Activated B cell treated with CpG ODN at 0.5 μM for 24 hours (primary cell): ENCODE measurements at regions not wholly inside any gene's neighbourhood (a gene's known extent, or its start where the extent isn't known, plus 50 kb on each side); places are given as distances from the start of the nearest gene placed in this dataset.

Experiments
- ATAC-seq: fragments of 200-7000 bp; cut with Tn5 transposase; one replicate; pipeline ENCODE4 v1.10.0; 2021; ENCODE audit warnings: low read depth, mild to moderate bottlenecking, moderate library complexity
- CTCF ChIA-PET: fragments of 350-600 bp; sonication (Branson Sonifier 250); formaldehyde crosslinking; loops from one replicate; lab custom pipeline; 2021; ENCODE audit warnings: antibody characterized with exemption; lab: Charles Lee
- POLR2A ChIA-PET: fragments of 350-600 bp; sonication (Branson Sonifier 250); formaldehyde crosslinking; loops from one replicate; lab custom pipeline; 2021; ENCODE audit warnings: antibody characterized with exemption; lab: Charles Lee
- DNase-seq: peaks from one replicate; pipeline ENCODE4 v3.0.0; 2022
- H3K27ac Mint-ChIP-seq: one replicate; pipeline ENCODE4 v1.8.0; 2020; ENCODE audit warnings: mixed read lengths
- H3K27me3 Mint-ChIP-seq: one replicate; pipeline ENCODE4 v1.8.0; 2021; ENCODE audit warnings: mixed read lengths
- H3K36me3 Mint-ChIP-seq: one replicate; pipeline ENCODE4 v1.8.0; 2021; ENCODE audit warnings: low read depth, mixed read lengths
- H3K4me1 Mint-ChIP-seq: one replicate; pipeline ENCODE4 v1.8.0; 2021; ENCODE audit warnings: mixed read lengths
- H3K4me3 Mint-ChIP-seq: one replicate; pipeline ENCODE4 v1.8.0; 2020; ENCODE audit warnings: mild to moderate bottlenecking, mixed read lengths
- H3K9me3 Mint-ChIP-seq: one replicate; pipeline ENCODE4 v1.8.0; 2020; ENCODE audit warnings: mixed read lengths
- CTCF ChIP-seq: fragments of 200-600 bp; IDR thresholded peaks from one replicate; pipeline ENCODE4 v1.8.0; 2022; ENCODE audit warnings: antibody characterized with exemption, mild to moderate bottlenecking
- intact Hi-C: fragments of 100-400 bp; cut with micrococcal nuclease; formaldehyde crosslinking; loops from one replicate; pipeline ENCODE4 v1.15.1; 2024

DNA sequence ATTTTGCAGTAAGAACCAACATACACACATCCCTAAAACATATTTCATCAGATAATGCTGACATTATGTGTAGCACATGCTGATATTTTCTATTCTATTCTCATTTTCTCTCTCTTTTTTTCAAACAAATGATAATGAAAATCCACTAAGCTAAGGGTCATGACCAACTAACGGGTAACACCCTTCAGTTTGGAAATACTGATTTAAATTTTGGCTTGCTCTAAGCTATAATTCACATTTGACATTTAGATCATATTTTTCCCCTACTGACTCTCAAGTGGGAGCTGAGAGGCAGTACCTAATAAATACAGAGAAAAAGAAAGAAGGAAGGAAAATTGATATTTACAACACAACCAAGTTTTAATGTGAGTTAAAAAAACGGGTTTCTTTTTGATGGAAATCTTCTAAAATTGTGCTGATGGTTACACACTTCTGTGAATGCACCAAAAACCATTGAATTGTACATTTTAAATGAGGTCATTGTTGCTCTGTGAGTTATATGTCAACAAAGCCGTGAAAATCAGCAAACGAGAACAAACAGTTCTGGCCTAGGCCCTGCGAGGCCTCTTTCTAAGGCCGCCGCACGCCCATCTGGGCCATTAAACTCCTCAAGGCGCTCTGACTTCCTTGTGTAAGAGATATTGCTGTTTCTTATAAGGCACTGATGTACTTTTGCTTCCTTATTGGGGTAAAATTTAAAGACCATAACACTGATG is 124.2 kb downstream of the GALR1 start:
- no peaks in the 10 kb centered on the region for H3K36me3 Mint-ChIP-seq
- ChIA-PET CTCF (no interaction called here), POLR2A (no interaction called here)
- no peak overlapping the region for H3K27ac Mint-ChIP-seq
- no peaks in the 10 kb centered on the region for H3K4me1 Mint-ChIP-seq
- no peak for ATAC-seq
- no peak for DNase-seq
- H3K9me3 Mint-ChIP-seq = peaks cover 8% of the 10 kb centered on the region
- no peak overlapping the region for H3K4me3 Mint-ChIP-seq
- no peak for TF ChIP-seq CTCF
- peaks cover 4% of the 10 kb centered on the region for H3K27me3 Mint-ChIP-seq
- intact Hi-C loops = no loop called here

DNA sequence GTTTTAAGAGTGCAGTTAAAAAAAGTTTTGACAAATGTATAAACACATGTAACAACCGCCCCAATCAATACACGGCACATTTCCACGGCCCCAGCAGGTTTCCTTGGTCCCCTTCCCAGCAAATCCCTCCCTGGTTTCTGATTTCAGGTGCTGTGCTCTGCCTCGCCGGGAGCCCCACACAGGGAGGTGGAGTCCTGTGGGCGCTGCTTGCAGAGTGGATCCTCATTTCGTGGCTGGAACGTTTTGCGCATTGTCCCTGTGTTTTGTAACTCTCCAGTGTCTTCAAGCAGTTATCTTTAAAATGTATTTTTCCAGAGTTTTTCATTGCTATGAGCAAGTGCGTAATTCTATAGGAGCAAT is 124.8 kb downstream of the GALR1 start:
- Mint-ChIP-seq H3K4me1 (no peaks in the 10 kb centered on the region), H3K9me3 (peaks cover 4% of the 10 kb centered on the region), H3K27ac (no peak overlapping the region), H3K27me3 (peaks cover 4% of the 10 kb centered on the region), H3K4me3 (no peak overlapping the region), H3K36me3 (no peaks in the 10 kb centered on the region)
- intact Hi-C loops = no loop called here
- CTCF ChIA-PET = no interaction called here
- ATAC-seq (no peak), DNase-seq (no peak)
- TF ChIP-seq CTCF = no peak
- POLR2A ChIA-PET = no interaction called here

DNA sequence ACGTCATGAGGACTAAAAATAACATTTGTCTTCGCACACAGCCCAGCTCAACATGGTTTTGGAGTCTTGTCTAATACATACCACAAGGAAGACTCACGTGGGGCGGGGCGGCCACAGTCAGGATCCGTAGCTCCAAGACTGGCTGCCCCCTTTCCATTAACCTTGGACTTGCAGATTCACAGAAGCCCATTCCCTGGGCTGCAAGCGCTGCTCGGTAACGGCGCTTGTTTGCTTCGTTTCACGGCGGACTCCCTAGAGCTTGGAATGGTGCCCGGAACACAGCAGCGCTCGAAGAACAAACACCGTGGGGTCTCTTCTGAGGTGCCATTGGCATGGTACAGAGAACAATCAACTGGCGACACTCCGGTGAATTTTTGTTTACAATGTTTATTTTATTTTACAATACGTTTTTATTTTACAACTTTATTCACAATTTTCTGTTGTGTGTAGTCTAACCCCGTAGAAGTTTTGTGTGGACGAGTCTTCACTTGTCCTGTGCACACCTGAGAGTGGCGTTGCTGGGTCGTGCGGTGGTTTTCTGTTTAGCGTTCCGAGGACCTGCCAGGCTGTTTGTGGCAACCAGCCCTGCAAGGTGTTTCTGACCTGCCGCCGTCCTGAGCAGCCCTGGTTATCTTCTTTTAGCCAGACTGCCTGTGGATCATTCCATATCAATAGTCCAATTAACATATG is 126.5 kb downstream of the GALR1 start:
- ATAC-seq = no peak

DNA sequence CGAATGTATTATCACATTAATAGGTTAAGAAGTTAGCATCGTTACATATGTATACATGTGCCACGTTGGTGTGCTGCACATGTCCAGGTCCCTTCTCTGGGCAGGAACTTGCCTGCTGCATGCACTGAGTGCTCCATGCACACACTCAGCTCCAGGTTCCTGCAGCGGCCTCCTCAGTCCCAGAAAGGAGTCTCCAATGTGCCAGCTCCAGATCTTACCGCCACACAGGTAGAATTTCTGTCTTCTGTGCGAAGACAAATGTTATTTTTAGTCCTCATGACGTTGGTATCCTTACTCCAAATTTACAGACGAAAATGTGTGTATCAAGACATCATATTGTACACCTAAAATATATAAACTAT is 127.1 kb downstream of the GALR1 start:
- intact Hi-C loops = no loop called here
- POLR2A ChIA-PET = no interaction called here

More for the DNA sequence above, 126.5 kb downstream of the GALR1 start:
- H3K4me3 Mint-ChIP-seq = no peak overlapping the region
- peaks cover 9% of the 10 kb centered on the region for H3K27me3 Mint-ChIP-seq
- POLR2A ChIA-PET = no interaction called here
- H3K36me3 Mint-ChIP-seq = no peaks in the 10 kb centered on the region
- DNase-seq = no peak
- H3K4me1 Mint-ChIP-seq = no peaks in the 10 kb centered on the region
- CTCF ChIA-PET = no interaction called here
- H3K9me3 Mint-ChIP-seq = no peaks in the 10 kb centered on the region
- TF ChIP-seq CTCF = no peak
- no peak overlapping the region for H3K27ac Mint-ChIP-seq
- intact Hi-C loops = no loop called here

More for the DNA sequence above, 127.1 kb downstream of the GALR1 start:
- H3K4me1 Mint-ChIP-seq = no peaks in the 10 kb centered on the region
- H3K36me3 Mint-ChIP-seq = no peaks in the 10 kb centered on the region
- DNase-seq (no peak), ATAC-seq (no peak)
- TF ChIP-seq CTCF = no peak
- no peaks in the 10 kb centered on the region for H3K9me3 Mint-ChIP-seq
- H3K4me3 Mint-ChIP-seq = no peak overlapping the region
- no peak overlapping the region for H3K27ac Mint-ChIP-seq
- H3K27me3 Mint-ChIP-seq = peaks cover 13% of the 10 kb centered on the region
- CTCF ChIA-PET = no interaction called here
